Testis (tissue), 2 donors: ENCODE measurements at regions not wholly inside any gene's neighbourhood (a gene's known extent, or its start where the extent isn't known, plus 50 kb on each side); places are given as distances from the start of the nearest gene placed in this dataset.
"Not testable (repeated sequence)": the region's sequence is repeated elsewhere in the genome, so short reads cannot be mapped to it uniquely, and the experiment has no call there.

Experiments
- DNase-seq: peaks from one replicate; pipeline ENCODE4 v3.0.0-alpha.2; 2019
- H3K27ac ChIP-seq, 2 donors: fragments of 200-600 bp; sonication (generic); one replicate each; pipeline ENCODE4 v1.5.1; 2019
- H3K27me3 ChIP-seq: fragments of 200-600 bp; sonication (generic); one replicate; pipeline ENCODE4 v1.5.1; 2019
- H3K36me3 ChIP-seq: fragments of 200-600 bp; sonication (generic); one replicate; pipeline ENCODE4 v1.5.1; 2017; ENCODE audit warnings: low read depth; ENCODE audit errors: missing control alignments
- H3K4me1 ChIP-seq: fragments of 200-600 bp; sonication (generic); one replicate; pipeline ENCODE4 v1.5.1; 2019
- H3K4me3 ChIP-seq, 2 donors: fragments of 200-600 bp; sonication (generic); one replicate each; pipeline ENCODE4 v1.5.1; 2017 to 2019
- H3K9me3 ChIP-seq: fragments of 200-600 bp; sonication (generic); one replicate; pipeline ENCODE4 v1.5.1; 2017
- CTCF ChIP-seq, 3 experiments: fragments of 450-650 bp in 2 of 3; fragments of 200-600 bp in 1 of 3; sonication (generic) in 1 of 3; IDR thresholded peaks; one replicate each; pipeline ENCODE4 v1.5.1; 2016 to 2019; ENCODE audit warnings: antibody characterized with exemption in 3 of 3, mild to moderate bottlenecking in 2 of 3, moderate library complexity in 1 of 3
- POLR2A ChIP-seq: fragments of 450-650 bp; IDR thresholded peaks from one replicate; pipeline ENCODE4 v1.6.1; 2017; ENCODE audit warnings: antibody characterized with exemption, mild to moderate bottlenecking, moderate library complexity
- WGBS, 2 donors: methylation state at CpG; one replicate each; pipeline ENCODE4 v1.1.5; 2018; 5-methylcytosine and 5-hydroxymethylcytosine counted together
- intact Hi-C: fragments of 100-400 bp; cut with DNase I; formaldehyde crosslinking; loops from one replicate; pipeline ENCODE4 v1.15.1; 2023; ENCODE audit warnings: low total_unique reads

DNA sequence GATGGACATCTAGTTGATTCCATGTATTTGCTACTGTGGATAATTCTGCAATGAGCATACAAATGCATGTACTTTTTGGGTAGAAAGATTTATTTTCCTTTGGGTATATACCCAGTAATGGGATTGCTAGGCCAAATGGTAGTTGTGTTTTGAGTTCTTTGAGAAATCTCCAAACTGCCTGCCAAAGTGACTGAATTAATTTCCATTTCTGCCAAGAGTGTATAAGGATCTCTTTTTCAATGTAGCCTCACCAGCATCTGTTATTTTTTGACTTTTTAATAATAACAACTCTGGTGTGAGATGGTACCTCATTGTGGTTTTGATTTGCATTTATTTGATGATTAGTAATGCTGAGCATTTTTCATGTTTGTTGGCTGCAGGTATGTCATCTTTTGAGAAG is 435.0 kb upstream of the CBLB start:
- intact Hi-C loops: no loop called here
- no peak for DNase-seq
- H3K4me1 ChIP-seq: no peaks in the 10 kb centered on the region

GRCh38 chr3:106305127-106305526 is 436.3 kb upstream of the CBLB start:
- Histone ChIP-seq H3K4me1 (no peaks in the 10 kb centered on the region), H3K27me3 (no peaks in the 10 kb centered on the region), H3K27ac (no peak overlapping the region), H3K36me3 (no peaks in the 10 kb centered on the region), H3K9me3 (no peaks in the 10 kb centered on the region), H3K4me3 (no peak overlapping the region)
- TF ChIP-seq CTCF (IDR thresholded peaks at IDR 0.05): no peak
- no peak for TF ChIP-seq POLR2A
- 92 to 95% methylated on average over 2 of the region's 2 CpGs for WGBS, 2 donors
- intact Hi-C loops: no loop called here
- DNase-seq: no peak

More for the DNA sequence above, 435.0 kb upstream of the CBLB start:
- H3K9me3 ChIP-seq: no peaks in the 10 kb centered on the region
- H3K27me3 ChIP-seq: no peaks in the 10 kb centered on the region
- H3K27ac ChIP-seq: no peak overlapping the region
- no peaks in the 10 kb centered on the region for H3K36me3 ChIP-seq
- no peak overlapping the region for H3K4me3 ChIP-seq
- TF ChIP-seq CTCF (IDR thresholded peaks at IDR 0.05) (no peak), POLR2A (no peak)

DNA sequence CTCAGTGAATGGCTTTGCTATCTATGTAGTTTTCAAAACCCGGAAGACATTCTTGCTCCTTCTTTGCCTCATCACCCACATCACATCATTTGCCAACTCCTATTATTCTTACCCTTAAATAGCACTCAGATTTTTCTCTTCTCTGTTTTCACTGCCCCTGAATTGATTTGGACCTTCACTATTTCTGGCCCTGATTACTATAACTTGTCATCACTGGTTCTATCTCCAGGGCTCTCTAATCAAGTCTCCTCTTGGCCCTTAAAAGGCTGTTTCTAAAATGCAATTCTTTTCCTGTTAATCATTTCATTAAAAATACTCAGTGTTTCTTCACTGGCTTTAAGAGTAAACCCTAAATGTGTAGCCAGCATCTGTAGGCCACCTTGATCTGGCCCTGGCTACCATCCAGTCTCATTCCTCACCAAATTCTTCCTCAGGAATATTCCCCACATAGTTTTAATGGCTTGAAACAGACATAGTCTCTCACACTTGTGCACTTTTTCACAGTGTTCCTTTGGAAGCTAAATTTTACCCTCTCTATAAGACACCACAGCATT is 437.1 kb upstream of the CBLB start:
- no peaks in the 10 kb centered on the region for H3K4me1 ChIP-seq
- H3K36me3 ChIP-seq: no peaks in the 10 kb centered on the region
- DNase-seq: no peak
- no peaks in the 10 kb centered on the region for H3K27me3 ChIP-seq
- H3K9me3 ChIP-seq: no peaks in the 10 kb centered on the region
- no peak overlapping the region for H3K4me3 ChIP-seq
- intact Hi-C loops: no loop called here
- 50% methylated on average over 1 of the region's 1 CpG for WGBS, 2 donors
- H3K27ac ChIP-seq: no peak overlapping the region
- no peak for TF ChIP-seq POLR2A
- no peak for TF ChIP-seq CTCF (IDR thresholded peaks at IDR 0.05)

- no peak overlapping the region for H3K4me3 ChIP-seq
- intact Hi-C loops: no loop called here
- H3K36me3 ChIP-seq: no peaks in the 10 kb centered on the region
- H3K27me3 ChIP-seq: no peaks in the 10 kb centered on the region
- H3K9me3 ChIP-seq: no peaks in the 10 kb centered on the region
- TF ChIP-seq CTCF (IDR thresholded peaks at IDR 0.05) (no peak), POLR2A (no peak)
- H3K27ac ChIP-seq: no peak overlapping the region
- 92 to 95% methylated on average over 1 of the region's 1 CpG for WGBS, 2 donors
- DNase-seq: no peak
- no peaks in the 10 kb centered on the region for H3K4me1 ChIP-seq
Measured at GRCh38 chr3:106309274-106309673, 440.5 kb upstream of the CBLB start.

DNA sequence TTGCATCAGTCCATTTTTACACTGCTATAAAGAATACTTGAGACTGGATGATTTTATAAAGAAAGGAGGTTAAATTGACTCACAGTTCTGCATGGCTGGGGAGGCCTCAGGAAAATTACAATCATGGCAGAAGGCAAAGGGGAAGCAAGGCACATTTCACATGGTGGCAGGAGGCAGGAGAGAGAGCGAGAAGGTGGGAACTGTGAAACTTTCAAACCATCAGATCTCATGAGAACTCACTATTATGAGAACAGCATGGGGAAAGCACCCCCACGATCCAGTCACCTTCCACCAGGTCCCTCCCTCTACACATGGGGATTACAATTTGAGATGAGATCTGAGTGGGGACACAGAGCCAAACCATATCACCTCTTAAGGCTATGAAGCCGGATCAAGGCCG is 441.0 kb upstream of the CBLB start:
- WGBS, 2 donors: 86 to 90% methylated on average over 4 of the region's 4 CpGs
- H3K36me3 ChIP-seq, intact Hi-C loops, H3K4me1 ChIP-seq, H3K27me3 ChIP-seq, DNase-seq, H3K9me3 ChIP-seq, H3K4me3 ChIP-seq, H3K27ac ChIP-seq: not testable (repeated sequence)
